AG04450 (cell line): ENCODE measurements at regions not wholly inside any gene's neighbourhood (a gene's known extent, or its start where the extent isn't known, plus 50 kb on each side); places are given as distances from the start of the nearest gene placed in this dataset.

Experiments
- CTCF ChIA-PET: fragments of 300-600, 350-600 bp; formaldehyde crosslinking; extraction: SDS; loops from one replicate; lab custom pipeline; 2022; ENCODE audit warnings: antibody characterized with exemption, inconsistent platforms; lab: Charles Lee
- POLR2A ChIA-PET: fragments of 350-600 bp; formaldehyde crosslinking; extraction: SDS; loops from one replicate; lab custom pipeline; 2021; ENCODE audit warnings: antibody characterized with exemption, inconsistent platforms; lab: Yijun Ruan, JAX
- DNase-seq: peaks from one replicate; pipeline ENCODE4 v3.0.0-alpha.2; 2011; ENCODE audit warnings: low read depth, low spot score
- H3K27ac ChIP-seq: one replicate; pipeline ENCODE4 v1.5.1; 2012; ENCODE audit warnings: low read depth, low read length, control low read depth
- H3K27me3 ChIP-seq: one replicate; pipeline ENCODE4 v1.6.0; 2012; ENCODE audit warnings: low read length; ENCODE audit not compliant: control insufficient read depth, insufficient read depth
- H3K4me3 ChIP-seq: 2 replicates; pipeline ENCODE4 v1.5.1; 2011; ENCODE audit warnings: mild to moderate bottlenecking, low read depth, low read length, control low read depth
- H3K9me3 ChIP-seq: 2 replicates; pipeline ENCODE4 v1.5.1; 2012; ENCODE audit warnings: low read length; ENCODE audit not compliant: control insufficient read depth, insufficient read depth
- TF ChIP-seq, protein P1 (sequence below): IDR thresholded peaks from 2 replicates; pipeline ENCODE4 v1.5.1; 2011; ENCODE audit warnings: low read depth, low read length, control low read depth, inconsistent platforms

DNA sequence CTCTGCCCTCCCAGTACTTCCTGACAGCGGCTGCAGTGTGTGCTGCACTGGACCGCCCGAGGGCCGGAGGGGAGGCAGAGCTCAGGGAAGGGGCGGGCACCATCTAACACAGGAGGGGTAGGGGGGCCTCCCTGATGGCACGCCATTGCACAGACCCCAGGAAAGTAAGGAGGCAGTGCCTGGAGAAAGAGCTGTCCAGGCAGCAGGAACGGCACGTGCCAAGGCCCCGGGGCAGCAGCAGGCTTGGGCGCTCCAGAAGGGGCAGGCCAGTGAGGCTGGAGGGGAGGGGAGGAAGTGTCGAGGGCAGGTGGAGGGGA, 110.7 kb downstream of the CRYAA start:
- Histone ChIP-seq H3K27ac (no peak overlapping the region), H3K27me3 (peaks cover 36% of the 10 kb centered on the region), H3K4me3 (no peak overlapping the region), H3K9me3 (peaks cover 3% of the 10 kb centered on the region; the same call in 1 of the 2 replicates)
- ChIA-PET CTCF (no interaction called here), POLR2A (no interaction called here)
- TF ChIP-seq, protein P1, sequence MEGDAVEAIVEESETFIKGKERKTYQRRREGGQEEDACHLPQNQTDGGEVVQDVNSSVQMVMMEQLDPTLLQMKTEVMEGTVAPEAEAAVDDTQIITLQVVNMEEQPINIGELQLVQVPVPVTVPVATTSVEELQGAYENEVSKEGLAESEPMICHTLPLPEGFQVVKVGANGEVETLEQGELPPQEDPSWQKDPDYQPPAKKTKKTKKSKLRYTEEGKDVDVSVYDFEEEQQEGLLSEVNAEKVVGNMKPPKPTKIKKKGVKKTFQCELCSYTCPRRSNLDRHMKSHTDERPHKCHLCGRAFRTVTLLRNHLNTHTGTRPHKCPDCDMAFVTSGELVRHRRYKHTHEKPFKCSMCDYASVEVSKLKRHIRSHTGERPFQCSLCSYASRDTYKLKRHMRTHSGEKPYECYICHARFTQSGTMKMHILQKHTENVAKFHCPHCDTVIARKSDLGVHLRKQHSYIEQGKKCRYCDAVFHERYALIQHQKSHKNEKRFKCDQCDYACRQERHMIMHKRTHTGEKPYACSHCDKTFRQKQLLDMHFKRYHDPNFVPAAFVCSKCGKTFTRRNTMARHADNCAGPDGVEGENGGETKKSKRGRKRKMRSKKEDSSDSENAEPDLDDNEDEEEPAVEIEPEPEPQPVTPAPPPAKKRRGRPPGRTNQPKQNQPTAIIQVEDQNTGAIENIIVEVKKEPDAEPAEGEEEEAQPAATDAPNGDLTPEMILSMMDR: no peak
- DNase-seq: no peak

DNA sequence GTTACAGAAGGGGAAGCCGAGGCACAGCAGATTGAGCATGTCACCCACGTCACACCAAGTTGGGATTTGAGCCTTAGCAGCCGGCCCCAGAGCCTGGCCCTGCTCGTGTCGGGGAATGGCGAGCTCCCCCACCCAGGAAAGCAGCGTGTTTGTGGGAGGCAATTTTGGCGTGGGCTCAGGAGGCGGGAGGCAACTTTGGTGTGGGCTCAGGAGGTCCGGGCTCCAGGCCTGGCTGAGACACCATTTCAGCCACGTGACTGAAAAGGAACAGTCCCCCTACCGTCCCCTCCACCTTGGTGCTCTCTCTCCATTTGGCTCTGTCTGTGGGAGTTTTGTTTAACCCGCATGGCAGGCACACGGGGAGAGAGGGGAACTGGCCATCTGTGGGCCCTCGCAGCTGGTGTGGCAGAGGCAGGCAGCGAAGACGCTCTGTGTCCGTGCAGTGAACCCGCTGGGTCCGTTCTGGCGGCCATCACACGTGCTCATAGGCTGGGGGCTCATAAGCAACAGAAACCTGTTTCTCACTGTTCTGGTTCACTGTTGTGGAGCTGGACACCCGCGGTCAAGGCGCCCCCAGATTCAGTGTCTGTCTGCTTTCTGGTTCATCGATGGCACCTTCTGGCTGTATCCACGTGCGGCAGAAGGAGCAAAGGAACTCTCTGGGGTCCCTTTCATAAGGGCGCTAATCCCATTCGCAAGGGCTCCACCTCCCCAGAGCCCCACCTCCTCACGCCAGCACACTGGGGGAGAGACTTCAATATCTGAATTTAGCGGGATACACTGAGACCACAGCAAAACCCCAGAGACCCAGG, 110.2 kb downstream of the CRYAA start:
- peaks cover 40% of the 10 kb centered on the region for H3K27me3 ChIP-seq
- TF ChIP-seq, protein P1: no peak
- H3K9me3 ChIP-seq: peaks cover 3% of the 10 kb centered on the region; the same call in 1 of the 2 replicates
- POLR2A ChIA-PET: no interaction called here
- H3K4me3 ChIP-seq: no peak overlapping the region
- DNase-seq: no peak
- CTCF ChIA-PET: no interaction called here
- H3K27ac ChIP-seq: no peak overlapping the region

DNA sequence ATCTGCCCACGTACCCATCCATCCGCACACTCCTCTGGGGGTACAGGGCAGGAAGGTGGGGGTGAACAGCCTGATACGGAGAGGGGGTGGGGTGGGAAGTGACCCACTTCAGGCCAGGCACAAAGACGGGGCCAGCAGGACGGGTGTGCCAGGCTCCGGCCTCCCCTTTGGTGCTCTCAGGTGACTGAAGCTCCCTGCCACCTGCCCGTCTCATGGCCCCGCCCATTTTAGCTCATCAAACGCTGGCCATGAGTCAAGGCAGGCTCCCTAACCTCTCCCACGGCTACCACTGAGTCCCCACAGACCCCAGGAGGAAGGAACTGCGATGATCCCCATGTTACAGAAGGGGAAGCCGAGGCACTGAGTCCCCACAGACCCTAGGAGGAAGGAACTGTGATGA, 109.6 kb downstream of the CRYAA start:
- ChIA-PET POLR2A (no interaction called here), CTCF (no interaction called here)
- peaks cover 45% of the 10 kb centered on the region for H3K27me3 ChIP-seq
- H3K4me3 ChIP-seq: no peak overlapping the region
- H3K27ac ChIP-seq: no peak overlapping the region
- H3K9me3 ChIP-seq: peaks cover 3% of the 10 kb centered on the region; the same call in 1 of the 2 replicates
- no peak for DNase-seq
- TF ChIP-seq, protein P1: no peak

DNA sequence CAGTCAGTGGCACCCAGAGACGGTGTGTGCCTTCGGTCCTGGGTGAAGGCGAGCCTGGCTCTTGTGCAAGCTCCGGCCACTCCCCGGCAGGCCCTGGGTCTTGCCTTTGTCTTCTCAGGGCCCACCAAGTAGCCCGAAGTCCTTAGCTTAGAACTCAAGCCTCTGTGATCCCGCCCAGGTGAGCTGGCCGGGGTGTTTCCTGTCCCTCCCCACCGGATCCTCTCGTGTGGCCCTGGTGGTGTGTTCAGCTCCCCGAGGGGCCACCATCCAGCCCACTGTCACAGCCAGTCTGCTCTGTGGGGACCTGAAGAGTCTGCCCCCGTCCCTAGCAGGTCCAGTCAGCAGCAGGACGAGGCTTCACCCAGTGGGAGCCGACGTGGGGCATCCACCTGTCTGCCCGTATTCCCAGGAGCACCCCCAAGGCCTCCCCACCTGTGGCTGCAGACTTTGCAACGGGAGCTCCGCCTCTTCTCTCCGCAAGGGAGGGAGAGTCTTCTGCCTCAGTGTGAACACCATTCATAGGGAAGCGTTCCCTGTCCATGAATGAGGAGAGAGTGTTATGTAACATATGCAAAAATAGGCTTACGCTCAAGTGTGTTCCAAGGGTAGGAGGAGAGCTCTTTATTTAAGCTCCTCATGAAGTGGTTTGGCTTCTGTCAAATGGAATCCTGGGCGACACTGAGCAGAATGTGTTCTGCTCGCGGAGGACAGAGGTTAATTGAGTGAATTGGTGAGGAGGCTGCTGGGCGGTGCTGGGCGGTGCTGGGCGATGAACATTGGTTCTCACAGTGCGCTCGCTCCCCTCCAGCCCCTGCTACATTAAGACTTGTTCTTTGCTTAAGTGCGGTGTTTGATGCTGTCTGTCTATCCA, 108.9 kb downstream of the CRYAA start:
- H3K4me3 ChIP-seq: no peak overlapping the region
- TF ChIP-seq, protein P1: no peak
- POLR2A ChIA-PET: no interaction called here

DNA sequence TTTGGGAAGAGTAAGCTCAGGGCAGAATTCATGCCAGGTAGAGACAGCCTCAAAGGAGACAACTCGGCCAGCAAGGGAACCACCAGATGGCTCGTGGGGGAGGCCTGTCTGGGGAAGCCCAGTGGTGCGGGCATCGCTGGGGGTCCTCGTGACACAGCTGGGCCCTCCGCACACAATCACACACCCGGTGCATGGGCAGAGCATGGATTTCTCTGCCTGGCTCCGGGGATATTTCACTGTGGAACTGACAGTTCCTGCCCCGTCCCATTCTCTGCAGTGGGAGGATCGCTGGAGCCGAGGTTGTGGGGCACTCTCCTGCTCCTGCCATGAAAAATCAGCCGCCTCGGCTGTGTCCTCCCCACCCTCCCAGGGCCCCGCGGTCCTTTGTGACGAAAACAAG, 108.0 kb downstream of the CRYAA start:
- Histone ChIP-seq H3K4me3 (no peak overlapping the region), H3K27me3 (peaks cover 59% of the 10 kb centered on the region), H3K27ac (no peak overlapping the region), H3K9me3 (peaks cover 3% of the 10 kb centered on the region; the same call in 1 of the 2 replicates)
- TF ChIP-seq, protein P1: no peak
- CTCF ChIA-PET: no interaction called here
- POLR2A ChIA-PET: no interaction called here
- DNase-seq: no peak

More for the DNA sequence above, 108.9 kb downstream of the CRYAA start:
- peaks cover 3% of the 10 kb centered on the region; the same call in 1 of the 2 replicates for H3K9me3 ChIP-seq
- CTCF ChIA-PET: no interaction called here
- DNase-seq: no peak
- H3K27me3 ChIP-seq: peaks cover 50% of the 10 kb centered on the region
- no peak overlapping the region for H3K27ac ChIP-seq
